ENCODE measurements at regions not wholly inside any gene's neighbourhood (a gene's known extent, or its start where the extent isn't known, plus 50 kb on each side); places are given as distances from the start of the nearest gene placed in this dataset.
A peak's percentile ranks its signal among the peaks of the same experiment; 100 is the strongest.

DNA sequence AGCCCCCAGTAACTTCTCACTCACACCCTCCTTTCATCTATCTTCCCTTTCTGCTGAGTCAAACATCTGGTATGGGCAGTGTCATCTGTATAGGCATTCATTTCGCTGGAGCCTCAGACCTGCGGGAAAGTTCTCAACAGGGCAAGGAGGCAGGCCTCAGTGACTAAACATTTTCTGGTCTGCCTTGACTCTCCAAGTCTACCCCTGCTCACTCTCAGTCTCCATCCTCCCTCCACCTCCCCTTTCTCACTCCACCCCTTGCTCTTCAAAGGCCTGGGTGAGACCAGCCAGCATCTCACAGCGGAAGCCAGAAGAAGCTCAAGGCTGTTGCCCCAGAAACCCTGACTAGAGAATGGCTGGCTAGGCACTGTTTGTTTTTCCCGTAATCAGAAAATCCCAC lies 105.0 kb upstream of the BEND6 start:
- H3K4me3 ChIP-seq (replicated peaks in 1 of 2; ENCODE audit: low read depth in 2 of 2, low read length in 2 of 2): peak overlapping the region in 1 of 2 donors; percentile 80
- TF ChIP-seq, protein P1, sequence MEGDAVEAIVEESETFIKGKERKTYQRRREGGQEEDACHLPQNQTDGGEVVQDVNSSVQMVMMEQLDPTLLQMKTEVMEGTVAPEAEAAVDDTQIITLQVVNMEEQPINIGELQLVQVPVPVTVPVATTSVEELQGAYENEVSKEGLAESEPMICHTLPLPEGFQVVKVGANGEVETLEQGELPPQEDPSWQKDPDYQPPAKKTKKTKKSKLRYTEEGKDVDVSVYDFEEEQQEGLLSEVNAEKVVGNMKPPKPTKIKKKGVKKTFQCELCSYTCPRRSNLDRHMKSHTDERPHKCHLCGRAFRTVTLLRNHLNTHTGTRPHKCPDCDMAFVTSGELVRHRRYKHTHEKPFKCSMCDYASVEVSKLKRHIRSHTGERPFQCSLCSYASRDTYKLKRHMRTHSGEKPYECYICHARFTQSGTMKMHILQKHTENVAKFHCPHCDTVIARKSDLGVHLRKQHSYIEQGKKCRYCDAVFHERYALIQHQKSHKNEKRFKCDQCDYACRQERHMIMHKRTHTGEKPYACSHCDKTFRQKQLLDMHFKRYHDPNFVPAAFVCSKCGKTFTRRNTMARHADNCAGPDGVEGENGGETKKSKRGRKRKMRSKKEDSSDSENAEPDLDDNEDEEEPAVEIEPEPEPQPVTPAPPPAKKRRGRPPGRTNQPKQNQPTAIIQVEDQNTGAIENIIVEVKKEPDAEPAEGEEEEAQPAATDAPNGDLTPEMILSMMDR (IDR thresholded peaks at IDR 0.05; ENCODE audit: low read depth, low read length): no peak
- peak in 1 of 2 donors; percentile 80 for DNase-seq (ENCODE audit: low read depth in 2 of 2)

DNA sequence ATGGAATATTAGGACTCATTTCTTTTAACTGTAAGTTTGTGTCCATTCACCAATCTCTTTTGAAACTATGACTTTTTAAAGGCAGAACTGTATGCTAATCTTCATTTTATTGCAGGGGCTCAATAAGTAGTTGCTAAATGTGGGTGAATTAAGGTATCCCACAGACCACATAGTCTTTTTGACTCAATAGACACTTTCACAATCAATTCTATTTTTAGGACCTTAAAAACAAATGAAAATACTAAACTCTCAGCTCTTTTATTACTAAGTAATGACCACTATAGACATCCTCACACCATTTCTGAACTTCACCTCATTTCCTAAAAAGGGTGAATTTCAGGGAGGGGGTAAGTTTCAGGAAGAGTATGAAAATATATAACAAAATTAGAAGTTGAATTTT lies 106.8 kb upstream of the BEND6 start:
- DNase-seq (ENCODE audit: low read depth in 2 of 2): no peak
- TF ChIP-seq, protein P1 (IDR thresholded peaks at IDR 0.05; ENCODE audit: low read depth, low read length): no peak
- no peak overlapping the region for H3K4me3 ChIP-seq (replicated peaks in 1 of 2; ENCODE audit: low read depth in 2 of 2, low read length in 2 of 2)

DNA sequence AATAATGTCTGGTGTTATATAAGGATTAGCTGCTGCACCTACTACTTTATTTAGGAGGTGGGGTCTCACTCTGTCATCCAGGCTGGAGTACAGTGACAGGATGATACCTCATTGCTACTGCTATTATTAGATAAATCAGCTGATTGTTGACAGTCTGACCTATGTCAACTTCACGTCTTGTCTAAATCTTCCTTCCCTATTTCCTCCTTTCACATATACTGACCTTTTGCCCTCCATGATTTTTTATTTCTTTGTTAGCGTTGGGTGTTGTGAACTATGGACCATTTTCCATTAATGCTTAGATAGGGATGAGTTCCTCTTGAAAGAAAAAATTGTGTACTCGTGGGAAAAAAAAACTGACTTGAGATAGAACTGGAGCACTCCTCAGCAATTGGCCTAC lies 109.9 kb upstream of the BEND6 start:
- no peak overlapping the region for H3K4me3 ChIP-seq (replicated peaks in 1 of 2; ENCODE audit: low read depth in 2 of 2, low read length in 2 of 2)
- TF ChIP-seq, protein P1 (IDR thresholded peaks at IDR 0.05; ENCODE audit: low read depth, low read length): no peak

DNA sequence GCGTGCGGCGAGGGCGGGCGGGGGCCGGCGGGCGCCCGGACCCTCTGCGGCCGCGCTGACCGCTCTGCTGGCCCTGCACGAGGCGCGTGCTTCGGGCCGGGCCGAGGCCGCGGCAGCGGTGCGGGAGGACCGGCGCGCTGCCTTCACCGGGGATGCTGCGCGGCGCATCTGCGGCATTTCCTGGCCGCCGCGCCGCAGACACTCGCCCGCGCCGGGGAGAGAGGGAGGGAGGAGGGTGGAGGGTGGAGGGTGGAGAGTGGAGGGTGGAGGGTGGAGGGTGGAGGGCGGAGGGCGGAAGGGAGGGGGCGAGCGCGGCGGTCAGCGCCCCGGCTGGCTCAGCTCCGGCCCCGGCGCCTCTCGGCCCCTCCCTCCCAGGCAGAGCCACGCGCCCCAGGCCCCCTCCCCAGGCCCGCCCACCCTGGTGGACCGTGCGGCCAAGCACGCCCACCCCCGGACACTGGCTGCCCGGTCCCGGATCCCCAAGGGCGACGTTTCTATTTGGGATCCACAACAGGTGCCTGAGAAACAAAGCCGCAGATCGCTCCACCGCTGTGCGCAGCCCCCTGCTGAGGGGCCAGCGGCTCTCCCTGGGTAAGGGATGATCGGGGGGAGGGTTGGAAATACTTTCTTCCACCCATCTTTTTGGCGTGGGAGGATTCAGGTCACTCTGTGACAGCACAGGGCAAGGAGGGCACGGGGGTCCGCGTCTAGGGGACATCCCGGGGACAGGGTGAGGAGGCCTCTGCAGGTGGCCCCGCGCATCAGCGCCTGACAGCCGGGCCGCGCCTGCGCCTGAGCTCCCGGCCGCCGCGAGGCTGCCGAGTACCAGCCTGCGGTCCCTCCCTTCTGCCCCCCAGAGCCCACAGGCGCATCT lies 111.2 kb upstream of the BEND6 start:
- TF ChIP-seq, protein P1 (IDR thresholded peaks at IDR 0.05; ENCODE audit: low read depth, low read length): peak; percentile 53
- DNase-seq (ENCODE audit: low read depth in 2 of 2): peak; percentile 77 to 85
- peak overlapping the region; percentile 73 to 75 for H3K4me3 ChIP-seq (replicated peaks in 1 of 2; ENCODE audit: low read depth in 2 of 2, low read length in 2 of 2)

More for the DNA sequence above, 109.9 kb upstream of the BEND6 start:
- DNase-seq (ENCODE audit: low read depth in 2 of 2): no peak

DNA sequence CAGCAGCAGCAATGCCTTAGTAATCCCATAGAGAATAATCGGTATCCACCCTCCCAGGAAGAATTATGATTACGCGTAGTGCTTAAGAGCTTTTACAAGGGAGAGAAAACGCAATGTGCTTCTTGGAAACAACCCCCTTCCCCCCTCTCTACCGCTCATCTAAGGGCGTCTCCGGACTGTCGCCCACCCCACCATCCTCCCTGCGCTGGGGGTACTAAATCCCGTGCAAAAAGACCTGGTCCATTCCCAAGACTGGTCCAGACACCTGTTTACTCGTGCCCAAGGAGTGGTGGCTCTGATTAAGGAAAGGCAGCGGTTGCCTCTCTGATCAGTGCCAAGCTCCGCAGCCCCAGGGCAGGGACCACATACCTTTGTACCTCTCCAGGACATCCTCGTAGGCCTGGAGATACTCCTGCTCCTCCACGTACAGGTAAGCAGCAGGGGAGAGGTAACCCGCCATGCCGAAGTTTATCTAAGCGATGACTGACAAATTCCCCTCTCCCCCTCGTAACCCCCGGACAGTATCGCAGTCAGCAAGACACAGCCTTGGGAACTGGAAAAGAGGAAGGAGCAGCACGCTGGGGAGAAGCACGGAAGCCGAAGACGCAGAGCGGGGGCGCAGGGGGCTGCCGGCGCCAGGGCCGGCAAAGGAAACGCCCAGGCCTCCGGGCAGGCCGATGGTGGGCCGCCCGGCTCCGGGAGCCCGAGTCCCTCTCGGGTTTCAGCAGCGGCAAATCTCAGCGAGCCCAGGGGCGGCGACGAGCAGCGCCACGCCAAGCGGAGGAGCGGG lies 112.0 kb upstream of the BEND6 start:
- TF ChIP-seq, protein P1 (IDR thresholded peaks at IDR 0.05; ENCODE audit: low read depth, low read length): no peak
- DNase-seq (ENCODE audit: low read depth in 2 of 2): peak; percentile 50 to 81
- H3K4me3 ChIP-seq (replicated peaks in 1 of 2; ENCODE audit: low read depth in 2 of 2, low read length in 2 of 2): peak overlapping the region; percentile 73 to 75

DNA sequence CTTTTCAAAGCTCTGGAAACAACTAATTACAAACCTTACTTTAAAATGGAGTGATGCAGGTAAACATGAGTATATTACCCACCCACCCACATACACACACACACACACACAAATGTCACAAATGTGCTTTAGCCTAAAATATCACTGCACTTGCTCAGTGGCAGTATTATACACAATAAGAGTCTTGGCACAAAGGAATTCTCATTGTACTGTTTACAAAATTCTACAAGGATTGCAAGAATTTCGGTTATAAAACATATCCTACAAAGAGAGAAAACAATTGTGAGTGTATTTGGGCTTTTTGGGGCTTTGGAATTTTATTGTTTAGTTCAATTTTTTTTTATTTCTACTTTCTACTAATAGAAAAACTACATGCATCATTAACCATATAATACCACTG lies 113.2 kb upstream of the BEND6 start:
- H3K4me3 ChIP-seq (replicated peaks in 1 of 2; ENCODE audit: low read depth in 2 of 2, low read length in 2 of 2): peak overlapping the region in 1 of 2 donors; percentile 75
- DNase-seq (ENCODE audit: low read depth in 2 of 2): no peak
- TF ChIP-seq, protein P1 (IDR thresholded peaks at IDR 0.05; ENCODE audit: low read depth, low read length): no peak
